ENCODE measurements at regions not wholly inside any gene's neighbourhood (a gene's known extent, or its start where the extent isn't known, plus 50 kb on each side); places are given as distances from the start of the nearest gene placed in this dataset.

- no peak for TF ChIP-seq FOSL2 (IDR thresholded peaks at IDR 0.05)
- no peak for TF ChIP-seq FOSL2 (CRISPR knock-in tag; IDR thresholded peaks at IDR 0.05)
- TF ChIP-seq EP300 (IDR thresholded peaks at IDR 0.05): no peak
- TF ChIP-seq CTCF (IDR thresholded peaks at IDR 0.05): no peak
- TF ChIP-seq ZFP36 (IDR thresholded peaks at IDR 0.05; ENCODE audit: borderline replicate concordance, partially characterized antibody): no peak
- no peak for TF ChIP-seq EHMT2 (IDR thresholded peaks at IDR 0.05; ENCODE audit: low read depth)
- TF ChIP-seq POLR2A (IDR thresholded peaks at IDR 0.05; ENCODE audit: low read length): no peak
- no peak for TF ChIP-seq ESRRA (IDR thresholded peaks at IDR 0.05; ENCODE audit: borderline replicate concordance, low read length)
- no peak for TF ChIP-seq SMC3 (IDR thresholded peaks at IDR 0.05)
- no peak for TF ChIP-seq CEBPB (IDR thresholded peaks at IDR 0.05)
- no peak for TF ChIP-seq JUN (IDR thresholded peaks at IDR 0.05)
- TF ChIP-seq NPAS2 (CRISPR knock-in tag; IDR thresholded peaks at IDR 0.05; ENCODE audit: borderline replicate concordance): no peak
- TF ChIP-seq RARB (CRISPR knock-in tag; IDR thresholded peaks at IDR 0.05): no peak
These were observed 253.1 kb downstream of the TLR4 start for GRCh38 chr9:117957267-117957666.

Data from A549 (cell line).